HAP-1 (cell line): ENCODE measurements at regions not wholly inside any gene's neighbourhood (a gene's known extent, or its start where the extent isn't known, plus 50 kb on each side); places are given as distances from the start of the nearest gene placed in this dataset.

ENCODE experiments used
- DNase-seq, 2 experiments: peaks; one replicate each; pipeline ENCODE4 v3.0.0-alpha.2; 2016 to 2020; ENCODE audit warnings: low spot score in 2 of 2
- H3K27me3 ChIP-seq: fragments of 250-450 bp; sonication (Bioruptor Pico); 2 replicates; pipeline ENCODE4 v1.5.1; 2020; ENCODE audit warnings: low read depth, mild to moderate bottlenecking, moderate library complexity
- H3K36me3 ChIP-seq: fragments of 250-450 bp; sonication (Bioruptor Pico); replicated peaks from 2 replicates; pipeline ENCODE4 v1.5.1; 2020; ENCODE audit warnings: mild to moderate bottlenecking
- H3K4me1 ChIP-seq: fragments of 250-450 bp; sonication (Bioruptor Pico); 2 replicates; pipeline ENCODE4 v1.5.1; 2020; ENCODE audit warnings: mild to moderate bottlenecking
- H3K4me3 ChIP-seq: fragments of 250-450 bp; sonication (Bioruptor Pico); 2 replicates; pipeline ENCODE4 v1.5.1; 2020; ENCODE audit warnings: mild to moderate bottlenecking, moderate library complexity
- H3K9me3 ChIP-seq: fragments of 250-450 bp; sonication (Bioruptor Pico); 2 replicates; pipeline ENCODE4 v1.5.1; 2020; ENCODE audit warnings: mild to moderate bottlenecking, moderate library complexity
- in situ Hi-C: fragments of 300-500 bp; cut with MboI; formaldehyde crosslinking; loops from 3 replicates; pipeline ENCODE4 v1.14.3; 2020; ENCODE audit warnings: low sequenced_read_pairs, inconsistent platforms, mixed read lengths

DNA sequence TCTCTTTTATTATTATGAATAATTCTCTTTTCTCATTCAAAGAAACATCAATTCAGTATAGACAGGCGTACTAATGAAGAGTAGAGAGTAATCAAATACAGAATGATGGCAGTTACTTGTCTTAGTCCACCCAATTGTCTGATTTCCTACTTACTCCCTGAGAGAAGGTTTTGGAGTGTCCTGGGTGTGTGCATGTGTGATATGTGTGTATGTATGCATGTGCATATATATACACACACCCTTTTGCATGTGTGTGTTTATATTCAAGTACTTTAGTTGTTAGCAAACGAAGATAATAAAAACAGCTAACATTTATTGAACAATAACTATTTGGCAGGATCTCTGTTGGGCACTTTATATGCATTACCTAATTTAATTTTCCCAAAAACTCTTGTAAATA lies 63.2 kb upstream of the CCDC190 start:
- no peaks in the 10 kb centered on the region for H3K9me3 ChIP-seq
- no peaks in the 10 kb centered on the region for H3K27me3 ChIP-seq
- no peak overlapping the region for H3K4me3 ChIP-seq
- no peak for DNase-seq
- in situ Hi-C loops: no loop called here
- H3K4me1 ChIP-seq: no peaks in the 10 kb centered on the region
- H3K36me3 ChIP-seq: no peaks in the 10 kb centered on the region

DNA sequence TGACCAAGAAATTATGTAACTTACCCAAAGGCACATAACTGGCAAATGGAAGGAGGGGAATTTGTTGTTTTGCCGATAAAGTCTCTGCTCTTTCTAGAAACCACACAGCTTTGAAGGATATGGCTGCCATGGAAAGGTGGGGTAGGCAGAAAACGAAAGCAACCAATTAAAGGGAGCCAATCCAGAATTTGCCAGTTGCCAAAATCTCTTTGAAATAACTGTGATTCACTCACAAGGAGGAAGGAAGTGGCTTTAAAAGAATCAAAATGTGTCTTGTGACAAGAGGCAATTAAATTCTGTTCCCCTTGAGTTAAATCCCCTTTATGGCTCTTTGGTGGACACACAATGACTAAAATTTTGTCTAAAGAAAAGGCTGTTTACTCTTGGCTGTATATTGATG lies 61.2 kb upstream of the CCDC190 start:
- Histone ChIP-seq H3K36me3 (no peaks in the 10 kb centered on the region), H3K4me3 (no peak overlapping the region), H3K27me3 (no peaks in the 10 kb centered on the region), H3K4me1 (no peaks in the 10 kb centered on the region), H3K9me3 (no peaks in the 10 kb centered on the region)
- no peak for DNase-seq
- in situ Hi-C loops: no loop called here

- H3K4me1 ChIP-seq: no peaks in the 10 kb centered on the region
- H3K27me3 ChIP-seq: no peaks in the 10 kb centered on the region
- no peaks in the 10 kb centered on the region for H3K9me3 ChIP-seq
- H3K36me3 ChIP-seq: no peaks in the 10 kb centered on the region
- no peak for DNase-seq
- H3K4me3 ChIP-seq: no peak overlapping the region
- in situ Hi-C loops: no loop called here
These were observed 60.3 kb upstream of the CCDC190 start for GRCh38 chr1:162921311-162921710.

GRCh38 chr1:162919034-162919433 lies 58.1 kb upstream of the CCDC190 start:
- DNase-seq: no peak
- in situ Hi-C loops: no loop called here
- H3K4me3 ChIP-seq: no peak overlapping the region
- H3K4me1 ChIP-seq: no peaks in the 10 kb centered on the region
- H3K36me3 ChIP-seq: no peaks in the 10 kb centered on the region
- no peaks in the 10 kb centered on the region for H3K9me3 ChIP-seq
- H3K27me3 ChIP-seq: no peaks in the 10 kb centered on the region

GRCh38 chr1:162918151-162918754 lies 57.3 kb upstream of the CCDC190 start:
- no peaks in the 10 kb centered on the region for H3K36me3 ChIP-seq
- in situ Hi-C loops: no loop called here
- DNase-seq: no peak
- H3K4me3 ChIP-seq: no peak overlapping the region
- H3K4me1 ChIP-seq: no peaks in the 10 kb centered on the region
- no peaks in the 10 kb centered on the region for H3K9me3 ChIP-seq
- H3K27me3 ChIP-seq: no peaks in the 10 kb centered on the region

- no peaks in the 10 kb centered on the region for H3K9me3 ChIP-seq
- no peaks in the 10 kb centered on the region for H3K27me3 ChIP-seq
- no peaks in the 10 kb centered on the region for H3K4me1 ChIP-seq
- no peak overlapping the region for H3K4me3 ChIP-seq
- H3K36me3 ChIP-seq: no peaks in the 10 kb centered on the region
- DNase-seq: no peak
- in situ Hi-C loops: no loop called here
These were observed 56.0 kb upstream of the CCDC190 start for GRCh38 chr1:162916821-162917613.

GRCh38 chr1:162916407-162916806 lies 55.4 kb upstream of the CCDC190 start:
- DNase-seq: no peak

DNA sequence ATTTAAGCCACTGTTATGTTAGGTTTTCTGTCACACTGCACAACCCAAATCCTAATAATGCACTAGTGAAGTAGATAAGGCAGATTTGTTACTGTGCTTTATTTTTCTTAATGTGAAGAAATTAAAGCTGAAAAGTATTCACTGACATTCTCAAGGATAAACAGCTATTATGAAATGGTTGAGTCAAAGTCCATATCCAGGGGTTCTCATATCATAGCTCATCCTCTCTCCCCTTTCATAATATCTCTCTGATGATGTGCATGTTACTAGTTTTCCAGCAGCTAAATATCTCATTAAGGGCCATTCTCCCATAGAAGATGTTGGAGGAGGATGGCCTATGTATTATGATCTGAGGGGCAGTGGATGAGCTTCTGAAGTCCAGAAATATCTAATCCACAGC lies 53.6 kb upstream of the CCDC190 start:
- in situ Hi-C loops: no loop called here
- H3K4me1 ChIP-seq: no peaks in the 10 kb centered on the region
- no peak overlapping the region for H3K4me3 ChIP-seq
- H3K36me3 ChIP-seq: no peaks in the 10 kb centered on the region
- H3K27me3 ChIP-seq: no peaks in the 10 kb centered on the region
- no peaks in the 10 kb centered on the region for H3K9me3 ChIP-seq
- no peak for DNase-seq

More at GRCh38 chr1:162916407-162916806, 55.4 kb upstream of the CCDC190 start:
- Histone ChIP-seq H3K4me3 (no peak overlapping the region), H3K27me3 (no peaks in the 10 kb centered on the region), H3K36me3 (no peaks in the 10 kb centered on the region), H3K4me1 (no peaks in the 10 kb centered on the region), H3K9me3 (no peaks in the 10 kb centered on the region)
- in situ Hi-C loops: no loop called here

- Histone ChIP-seq H3K27me3 (no peaks in the 10 kb centered on the region; the same call in 1 of the 2 replicates), H3K36me3 (no peaks in the 10 kb centered on the region), H3K4me3 (no peak overlapping the region), H3K9me3 (no peaks in the 10 kb centered on the region), H3K4me1 (no peaks in the 10 kb centered on the region)
- no peak for DNase-seq
- in situ Hi-C loops: no loop called here
These were observed 52.4 kb upstream of the CCDC190 start for GRCh38 chr1:162913345-162913744.

- Histone ChIP-seq H3K27me3 (no peaks in the 10 kb centered on the region; the same call in 1 of the 2 replicates), H3K36me3 (no peaks in the 10 kb centered on the region), H3K4me3 (no peak overlapping the region), H3K4me1 (no peaks in the 10 kb centered on the region), H3K9me3 (no peaks in the 10 kb centered on the region)
- in situ Hi-C loops: no loop called here
- no peak for DNase-seq
These were observed 51.2 kb upstream of the CCDC190 start for GRCh38 chr1:162912061-162912667.
